B cell (primary cell): ENCODE measurements at regions not wholly inside any gene's neighbourhood (a gene's known extent, or its start where the extent isn't known, plus 50 kb on each side); places are given as distances from the start of the nearest gene placed in this dataset.

Source experiments
- ATAC-seq: fragments of 200-7000 bp; cut with Tn5 transposase; one replicate; pipeline ENCODE4 v1.10.0; 2021; ENCODE audit warnings: low read depth, mild to moderate bottlenecking, moderate number of reproducible peaks, moderate library complexity
- CTCF ChIA-PET: fragments of 350-600 bp; sonication (Branson Sonifier 250); formaldehyde crosslinking; loops from one replicate; lab custom pipeline; 2021; ENCODE audit warnings: antibody characterized with exemption, inconsistent platforms; lab: Charles Lee
- POLR2A ChIA-PET: fragments of 350-600 bp; sonication (Branson Sonifier 250); formaldehyde crosslinking; loops from one replicate; lab custom pipeline; 2021; ENCODE audit warnings: antibody characterized with exemption; lab: Charles Lee
- DNase-seq: peaks from one replicate; pipeline ENCODE4 v3.0.0; 2013
- H2AFZ ChIP-seq: 2 replicates; pipeline ENCODE4 v1.6.1; 2012; ENCODE audit warnings: mild to moderate bottlenecking, low read depth, low read length; ENCODE audit not compliant: insufficient read depth, poor library complexity, severe bottlenecking
- H3K27ac ChIP-seq, 2 donors: 1 replicate in 1 of 2; 2 replicates in 1 of 2; pipeline ENCODE4 v1.5.1; 2012 to 2013; ENCODE audit warnings: low read length in 2 of 2, mild to moderate bottlenecking in 2 of 2, moderate library complexity in 1 of 2
- H3K27me3 ChIP-seq, 4 experiments: fragments of 200-600 bp in 1 of 4; sonication (generic) in 1 of 4; replicated peaks in 1 of 4; 1 replicate in 2 of 4; 2 replicates in 2 of 4; pipeline versions ENCODE4 v1.6.1 to v1.7.0; 2013 to 2016; ENCODE audit warnings: low read length in 3 of 4, mild to moderate bottlenecking in 2 of 4, mixed read lengths in 1 of 4, moderate library complexity in 1 of 4; ENCODE audit not compliant: insufficient read depth in 4 of 4, control insufficient read depth in 3 of 4; ENCODE audit errors: control extremely low read depth in 1 of 4
- H3K36me3 ChIP-seq, 2 experiments: replicated peaks in 1 of 2; 1 replicate in 1 of 2; 2 replicates in 1 of 2; pipeline versions ENCODE4 v1.6.1 to v1.7.1; 2013; ENCODE audit warnings: low read length in 1 of 2; ENCODE audit not compliant: insufficient read depth in 2 of 2, control insufficient read depth in 1 of 2; ENCODE audit errors: control extremely low read depth in 1 of 2, extremely low read depth in 1 of 2
- H3K4me1 ChIP-seq, 2 donors: fragments of 200-600 bp in 1 of 2; sonication (generic) in 1 of 2; 1 replicate in 1 of 2; 2 replicates in 1 of 2; pipeline versions ENCODE4 v1.5.1 to v1.6.1; 2013 to 2017; ENCODE audit warnings: low read length in 2 of 2; ENCODE audit not compliant: control insufficient read depth in 2 of 2, insufficient read depth in 2 of 2
- H3K4me2 ChIP-seq: replicated peaks from 2 replicates; pipeline ENCODE3; 2012; ENCODE audit warnings: mild to moderate bottlenecking, low read depth, low read length; ENCODE audit not compliant: poor library complexity, severe bottlenecking
- H3K4me3 ChIP-seq, 5 experiments: fragments of 200-600 bp in 1 of 5; sonication (generic) in 1 of 5; 1 replicate in 3 of 5; 2 replicates in 2 of 5; pipeline versions ENCODE4 v1.5.1 to v1.7.0; 2011 to 2016; ENCODE audit warnings: low read length in 4 of 5, mild to moderate bottlenecking in 4 of 5, low read depth in 2 of 5, control low read depth in 1 of 5, moderate library complexity in 1 of 5; ENCODE audit not compliant: insufficient read depth in 1 of 5; ENCODE audit errors: control extremely low read depth in 1 of 5, extremely low read depth in 1 of 5
- H3K79me2 ChIP-seq: fragments of 200-600 bp; sonication (generic); one replicate; pipeline ENCODE4 v1.6.0; 2016; ENCODE audit warnings: low read length; ENCODE audit not compliant: control insufficient read depth, insufficient read depth
- H3K9ac ChIP-seq: fragments of 200-600 bp; sonication (generic); 2 replicates; pipeline ENCODE4 v1.6.1; 2017; ENCODE audit warnings: mild to moderate bottlenecking, low read length, moderate library complexity
- H3K9me3 ChIP-seq, 3 donors: one replicate each; pipeline versions ENCODE4 v1.6.1 to v1.7.1; 2013; ENCODE audit warnings: low read length in 2 of 3; ENCODE audit not compliant: control insufficient read depth in 2 of 3, insufficient read depth in 1 of 3; ENCODE audit errors: control extremely low read depth in 1 of 3
- H4K20me1 ChIP-seq: 2 replicates; pipeline ENCODE4 v1.6.0; 2012; ENCODE audit warnings: mild to moderate bottlenecking, low read length; ENCODE audit not compliant: insufficient read depth, control insufficient read depth, poor library complexity, severe bottlenecking
- H3K27ac Mint-ChIP-seq: one replicate; pipeline ENCODE4 v1.8.0; 2021; ENCODE audit warnings: mixed read lengths
- H3K27me3 Mint-ChIP-seq: one replicate; pipeline ENCODE4 v1.8.0; 2021; ENCODE audit warnings: mixed read lengths
- H3K4me1 Mint-ChIP-seq: one replicate; pipeline ENCODE4 v1.8.0; 2021; ENCODE audit warnings: mixed read lengths
- H3K4me3 Mint-ChIP-seq: one replicate; pipeline ENCODE4 v1.8.0; 2021; ENCODE audit warnings: mixed read lengths
- H3K9me3 Mint-ChIP-seq: one replicate; pipeline ENCODE4 v1.8.0; 2022; ENCODE audit warnings: mixed read lengths; ENCODE audit not compliant: insufficient read depth
- CTCF ChIP-seq: fragments of 200-600 bp; IDR thresholded peaks from one replicate; pipeline ENCODE4 v1.8.0; 2022; ENCODE audit warnings: antibody characterized with exemption, mild to moderate bottlenecking
- EZH2 ChIP-seq: IDR thresholded peaks from 2 replicates; pipeline ENCODE4 v1.6.1; 2012; ENCODE audit warnings: borderline replicate concordance, low read depth, mild to moderate bottlenecking, moderate library complexity, low read length; ENCODE audit not compliant: insufficient read depth, poor library complexity, severe bottlenecking
- WGBS: methylation state at CpG from one replicate; pipeline ENCODE4 v1.1.5; 2013; ENCODE audit warnings: missing lambda C conversion rate; ENCODE audit not compliant: insufficient coverage; 5-methylcytosine and 5-hydroxymethylcytosine counted together
- intact Hi-C: fragments of 100-400 bp; cut with micrococcal nuclease; formaldehyde crosslinking; loops from one replicate; pipeline ENCODE4 v1.10.0; 2022

GRCh38 chr18:51568151-51568550, 370.7 kb upstream of the MEX3C start:
- TF ChIP-seq EZH2 (no peak), CTCF (no peak)
- H3K4me3 ChIP-seq, result no peak overlapping the region
- 100% methylated on average over 1 of the region's 1 CpG for WGBS
- no peaks in the 10 kb centered on the region for H3K4me1 Mint-ChIP-seq
- H3K4me1 ChIP-seq, result no peaks in the 10 kb centered on the region
- H3K9ac ChIP-seq, result no peak overlapping the region
- intact Hi-C loops, result no loop called here
- no peaks in the 10 kb centered on the region for H3K9me3 Mint-ChIP-seq
- H3K27me3 Mint-ChIP-seq, result peaks cover 33% of the 10 kb centered on the region
- DNase-seq (no peak), ATAC-seq (no peak)
- no peak overlapping the region for H3K4me3 Mint-ChIP-seq
- no peak overlapping the region for H3K27ac Mint-ChIP-seq
- H4K20me1 ChIP-seq, result no peaks in the 10 kb centered on the region
- H3K79me2 ChIP-seq, result no peaks in the 10 kb centered on the region
- no peaks in the 10 kb centered on the region for H3K36me3 ChIP-seq
- POLR2A ChIA-PET, result no interaction called here
- CTCF ChIA-PET, result no interaction called here
- H3K9me3 ChIP-seq, result no peaks in the 10 kb centered on the region
- no peak overlapping the region for H2AFZ ChIP-seq
- H3K27me3 ChIP-seq, result no peaks in the 10 kb centered on the region
- no peak overlapping the region for H3K4me2 ChIP-seq
- no peak overlapping the region for H3K27ac ChIP-seq

GRCh38 chr18:51569153-51569552, 371.7 kb upstream of the MEX3C start:
- Histone ChIP-seq H3K4me1 (no peaks in the 10 kb centered on the region), H3K4me3 (no peak overlapping the region), H3K27me3 (no peaks in the 10 kb centered on the region), H3K9ac (no peak overlapping the region), H4K20me1 (no peaks in the 10 kb centered on the region), H3K36me3 (no peaks in the 10 kb centered on the region), H3K79me2 (no peaks in the 10 kb centered on the region), H3K27ac (no peak overlapping the region), H3K9me3 (no peaks in the 10 kb centered on the region), H3K4me2 (no peak overlapping the region), H2AFZ (no peak overlapping the region)
- CTCF ChIA-PET, result no interaction called here
- no peaks in the 10 kb centered on the region for H3K4me1 Mint-ChIP-seq
- H3K27ac Mint-ChIP-seq, result no peak overlapping the region
- H3K9me3 Mint-ChIP-seq, result no peaks in the 10 kb centered on the region
- ATAC-seq, result no peak
- 95% methylated on average over 2 of the region's 2 CpGs for WGBS
- POLR2A ChIA-PET, result no interaction called here
- peaks cover 39% of the 10 kb centered on the region for H3K27me3 Mint-ChIP-seq
- TF ChIP-seq CTCF, result no peak
- no peak for TF ChIP-seq EZH2
- DNase-seq, result no peak
- no peak overlapping the region for H3K4me3 Mint-ChIP-seq
- intact Hi-C loops, result no loop called here
